ENCODE measurements at regions not wholly inside any gene's neighbourhood (a gene's known extent, or its start where the extent isn't known, plus 50 kb on each side); places are given as distances from the start of the nearest gene placed in this dataset.

- Histone ChIP-seq H3K27me3 (replicated peaks; ENCODE audit: control insufficient read depth, insufficient read depth, low read length) (no peaks in the 10 kb centered on the region), H3K36me3 (ENCODE audit: control insufficient read depth, insufficient read depth, low read length) (no peaks in the 10 kb centered on the region), H3K4me3 (replicated peaks; ENCODE audit: low read depth, low read length) (no peak overlapping the region)
- TF ChIP-seq, protein P1, sequence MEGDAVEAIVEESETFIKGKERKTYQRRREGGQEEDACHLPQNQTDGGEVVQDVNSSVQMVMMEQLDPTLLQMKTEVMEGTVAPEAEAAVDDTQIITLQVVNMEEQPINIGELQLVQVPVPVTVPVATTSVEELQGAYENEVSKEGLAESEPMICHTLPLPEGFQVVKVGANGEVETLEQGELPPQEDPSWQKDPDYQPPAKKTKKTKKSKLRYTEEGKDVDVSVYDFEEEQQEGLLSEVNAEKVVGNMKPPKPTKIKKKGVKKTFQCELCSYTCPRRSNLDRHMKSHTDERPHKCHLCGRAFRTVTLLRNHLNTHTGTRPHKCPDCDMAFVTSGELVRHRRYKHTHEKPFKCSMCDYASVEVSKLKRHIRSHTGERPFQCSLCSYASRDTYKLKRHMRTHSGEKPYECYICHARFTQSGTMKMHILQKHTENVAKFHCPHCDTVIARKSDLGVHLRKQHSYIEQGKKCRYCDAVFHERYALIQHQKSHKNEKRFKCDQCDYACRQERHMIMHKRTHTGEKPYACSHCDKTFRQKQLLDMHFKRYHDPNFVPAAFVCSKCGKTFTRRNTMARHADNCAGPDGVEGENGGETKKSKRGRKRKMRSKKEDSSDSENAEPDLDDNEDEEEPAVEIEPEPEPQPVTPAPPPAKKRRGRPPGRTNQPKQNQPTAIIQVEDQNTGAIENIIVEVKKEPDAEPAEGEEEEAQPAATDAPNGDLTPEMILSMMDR (IDR thresholded peaks at IDR 0.05; ENCODE audit: insufficient read depth, low read length, poor library complexity, severe bottlenecking) = no peak
- no peak for DNase-seq (ENCODE audit: extremely low read depth, insufficient read length)
Observed at GRCh38 chr5:155200608-155201007, 187.1 kb downstream of the KIF4B start.

DNA sequence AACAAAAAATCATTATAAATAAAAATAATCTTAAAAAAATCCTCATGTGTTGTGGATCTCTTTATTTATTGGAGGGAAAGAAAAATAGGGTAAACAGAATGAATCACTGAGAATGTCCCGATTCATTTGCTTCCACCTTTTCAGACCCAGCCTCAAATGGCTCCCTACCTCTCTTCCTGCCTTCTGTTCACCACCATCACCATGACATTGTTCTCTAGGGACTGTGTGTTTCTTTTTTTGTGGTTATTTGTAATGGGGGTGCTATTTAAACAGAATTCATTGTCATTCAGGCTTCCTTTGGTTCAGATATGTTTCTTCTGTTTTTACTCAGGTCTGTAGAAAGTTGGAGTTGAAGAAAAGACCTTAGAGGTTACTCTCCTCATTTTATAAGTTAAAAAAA, 198.2 kb downstream of the KIF4B start:
- H3K36me3 ChIP-seq (ENCODE audit: control insufficient read depth, insufficient read depth, low read length) = no peaks in the 10 kb centered on the region
- H3K4me3 ChIP-seq (replicated peaks; ENCODE audit: low read depth, low read length) = no peak overlapping the region
- peak; percentile 13 for DNase-seq (ENCODE audit: extremely low read depth, insufficient read length)
- H3K27me3 ChIP-seq (replicated peaks; ENCODE audit: control insufficient read depth, insufficient read depth, low read length) = no peaks in the 10 kb centered on the region; the same call in 1 of the 2 replicates
- TF ChIP-seq, protein P1 (IDR thresholded peaks at IDR 0.05; ENCODE audit: insufficient read depth, low read length, poor library complexity, severe bottlenecking) = no peak

DNA sequence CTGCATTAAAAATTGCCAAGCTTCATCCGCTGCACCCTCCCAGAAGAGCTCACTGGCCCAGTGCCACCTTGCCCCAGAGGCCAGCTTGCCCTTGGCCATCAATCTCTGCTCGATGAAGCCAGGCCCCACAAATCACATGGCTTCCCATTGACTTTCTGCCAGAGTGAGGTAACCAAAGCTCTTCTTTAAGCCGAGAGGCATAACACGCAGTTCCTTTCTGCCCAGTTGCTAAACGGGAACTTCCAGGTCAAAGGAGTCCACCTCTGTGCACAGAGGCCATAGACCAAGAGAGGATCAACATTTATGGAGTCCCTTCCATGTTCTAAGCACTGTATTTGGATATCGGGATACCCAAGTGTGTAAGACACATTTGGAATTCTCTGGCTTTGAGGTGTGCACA, 208.8 kb downstream of the KIF4B start:
- TF ChIP-seq, protein P1 (IDR thresholded peaks at IDR 0.05; ENCODE audit: insufficient read depth, low read length, poor library complexity, severe bottlenecking) = no peak
- H3K27me3 ChIP-seq (replicated peaks; ENCODE audit: control insufficient read depth, insufficient read depth, low read length) = no peaks in the 10 kb centered on the region

GRCh38 chr5:155229135-155229534, 215.6 kb downstream of the KIF4B start:
- H3K27me3 ChIP-seq (replicated peaks; ENCODE audit: control insufficient read depth, insufficient read depth, low read length) = no peaks in the 10 kb centered on the region; the same call in 1 of the 2 replicates
- no peak for DNase-seq (ENCODE audit: extremely low read depth, insufficient read length)
- TF ChIP-seq, protein P1 (IDR thresholded peaks at IDR 0.05; ENCODE audit: insufficient read depth, low read length, poor library complexity, severe bottlenecking) = no peak

More for the DNA sequence above, 208.8 kb downstream of the KIF4B start:
- no peak overlapping the region for H3K4me3 ChIP-seq (replicated peaks; ENCODE audit: low read depth, low read length)
- DNase-seq (ENCODE audit: extremely low read depth, insufficient read length) = no peak
- no peaks in the 10 kb centered on the region for H3K36me3 ChIP-seq (ENCODE audit: control insufficient read depth, insufficient read depth, low read length)

GRCh38 chr5:155239803-155240202, 226.2 kb downstream of the KIF4B start:
- DNase-seq (ENCODE audit: extremely low read depth, insufficient read length) = no peak
- Histone ChIP-seq H3K27me3 (replicated peaks; ENCODE audit: control insufficient read depth, insufficient read depth, low read length) (no peaks in the 10 kb centered on the region), H3K4me3 (replicated peaks; ENCODE audit: low read depth, low read length) (no peak overlapping the region), H3K36me3 (ENCODE audit: control insufficient read depth, insufficient read depth, low read length) (no peaks in the 10 kb centered on the region)
- TF ChIP-seq, protein P1 (IDR thresholded peaks at IDR 0.05; ENCODE audit: insufficient read depth, low read length, poor library complexity, severe bottlenecking) = no peak

More at GRCh38 chr5:155229135-155229534, 215.6 kb downstream of the KIF4B start:
- Histone ChIP-seq H3K36me3 (ENCODE audit: control insufficient read depth, insufficient read depth, low read length) (no peaks in the 10 kb centered on the region), H3K4me3 (replicated peaks; ENCODE audit: low read depth, low read length) (no peak overlapping the region)

GRCh38 chr5:155250596-155250995, 237.0 kb downstream of the KIF4B start:
- Histone ChIP-seq H3K4me3 (replicated peaks; ENCODE audit: low read depth, low read length) (no peak overlapping the region), H3K36me3 (ENCODE audit: control insufficient read depth, insufficient read depth, low read length) (no peaks in the 10 kb centered on the region), H3K27me3 (replicated peaks; ENCODE audit: control insufficient read depth, insufficient read depth, low read length) (no peaks in the 10 kb centered on the region)
- TF ChIP-seq, protein P1 (IDR thresholded peaks at IDR 0.05; ENCODE audit: insufficient read depth, low read length, poor library complexity, severe bottlenecking) = no peak
- DNase-seq (ENCODE audit: extremely low read depth, insufficient read length) = no peak

Measured in GM06990 (cell line).